WTC11 (cell line): ENCODE measurements at regions not wholly inside any gene's neighbourhood (a gene's known extent, or its start where the extent isn't known, plus 50 kb on each side); places are given as distances from the start of the nearest gene placed in this dataset.

ENCODE experiments used
- CBFB ChIP-seq: sonication (generic); formaldehyde crosslinking; IDR thresholded peaks from 2 replicates; pipeline ENCODE4 v1.8.1; 2022; ENCODE audit warnings: mild to moderate bottlenecking, low read depth, missing genetic modification reagents
- CREB1 ChIP-seq: sonication (generic); formaldehyde crosslinking; IDR thresholded peaks from 2 replicates; pipeline ENCODE4 v1.8.0; 2023; ENCODE audit warnings: mild to moderate bottlenecking, missing genetic modification reagents
- NFYB ChIP-seq: sonication (generic); formaldehyde crosslinking; conservative IDR thresholded peaks from 2 replicates; pipeline ENCODE4 v1.8.0; 2022; ENCODE audit warnings: low read depth, missing genetic modification reagents
- TF ChIP-seq, protein P1 (sequence below): fragments of 200-600 bp; IDR thresholded peaks from 2 replicates; pipeline ENCODE4 v1.8.0; 2022; ENCODE audit warnings: antibody characterized with exemption
- TF ChIP-seq, protein P2 (sequence below): sonication (generic); formaldehyde crosslinking; IDR thresholded peaks from 2 replicates; pipeline ENCODE4 v1.8.1; 2023; ENCODE audit warnings: mild to moderate bottlenecking, missing genetic modification reagents

DNA sequence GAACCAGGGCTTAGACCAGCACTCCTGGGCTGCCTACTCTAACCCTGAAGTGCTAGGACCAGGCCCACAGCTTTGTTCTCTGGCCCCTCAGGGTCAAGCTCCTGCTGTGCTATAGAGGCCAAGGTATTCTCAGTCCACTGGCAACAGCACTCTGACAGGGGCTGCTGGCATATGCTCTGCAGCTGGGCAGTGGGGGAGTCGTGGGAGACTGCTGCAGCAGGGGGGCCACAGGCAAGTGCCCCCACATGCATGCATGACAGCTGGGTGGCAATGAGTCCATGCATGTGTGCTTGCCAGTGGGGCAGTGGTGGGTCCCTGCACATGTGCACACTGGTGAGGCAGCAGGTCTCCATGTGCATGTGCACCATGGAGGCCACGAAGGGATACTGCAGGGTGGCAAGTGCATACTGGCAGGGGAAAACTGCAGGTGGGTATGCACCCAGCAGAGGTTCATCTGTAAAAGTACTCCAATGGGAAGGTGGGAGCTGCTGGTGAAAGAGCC is 364.9 kb upstream of the IRAK1BP1 start:
- TF ChIP-seq, protein P1, sequence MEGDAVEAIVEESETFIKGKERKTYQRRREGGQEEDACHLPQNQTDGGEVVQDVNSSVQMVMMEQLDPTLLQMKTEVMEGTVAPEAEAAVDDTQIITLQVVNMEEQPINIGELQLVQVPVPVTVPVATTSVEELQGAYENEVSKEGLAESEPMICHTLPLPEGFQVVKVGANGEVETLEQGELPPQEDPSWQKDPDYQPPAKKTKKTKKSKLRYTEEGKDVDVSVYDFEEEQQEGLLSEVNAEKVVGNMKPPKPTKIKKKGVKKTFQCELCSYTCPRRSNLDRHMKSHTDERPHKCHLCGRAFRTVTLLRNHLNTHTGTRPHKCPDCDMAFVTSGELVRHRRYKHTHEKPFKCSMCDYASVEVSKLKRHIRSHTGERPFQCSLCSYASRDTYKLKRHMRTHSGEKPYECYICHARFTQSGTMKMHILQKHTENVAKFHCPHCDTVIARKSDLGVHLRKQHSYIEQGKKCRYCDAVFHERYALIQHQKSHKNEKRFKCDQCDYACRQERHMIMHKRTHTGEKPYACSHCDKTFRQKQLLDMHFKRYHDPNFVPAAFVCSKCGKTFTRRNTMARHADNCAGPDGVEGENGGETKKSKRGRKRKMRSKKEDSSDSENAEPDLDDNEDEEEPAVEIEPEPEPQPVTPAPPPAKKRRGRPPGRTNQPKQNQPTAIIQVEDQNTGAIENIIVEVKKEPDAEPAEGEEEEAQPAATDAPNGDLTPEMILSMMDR, result no peak
- TF ChIP-seq NFYB (CRISPR knock-in tag), result no peak
- no peak for TF ChIP-seq CBFB (CRISPR knock-in tag)
- TF ChIP-seq, protein P2, sequence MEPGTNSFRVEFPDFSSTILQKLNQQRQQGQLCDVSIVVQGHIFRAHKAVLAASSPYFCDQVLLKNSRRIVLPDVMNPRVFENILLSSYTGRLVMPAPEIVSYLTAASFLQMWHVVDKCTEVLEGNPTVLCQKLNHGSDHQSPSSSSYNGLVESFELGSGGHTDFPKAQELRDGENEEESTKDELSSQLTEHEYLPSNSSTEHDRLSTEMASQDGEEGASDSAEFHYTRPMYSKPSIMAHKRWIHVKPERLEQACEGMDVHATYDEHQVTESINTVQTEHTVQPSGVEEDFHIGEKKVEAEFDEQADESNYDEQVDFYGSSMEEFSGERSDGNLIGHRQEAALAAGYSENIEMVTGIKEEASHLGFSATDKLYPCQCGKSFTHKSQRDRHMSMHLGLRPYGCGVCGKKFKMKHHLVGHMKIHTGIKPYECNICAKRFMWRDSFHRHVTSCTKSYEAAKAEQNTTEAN (CRISPR knock-in tag), result no peak
- no peak for TF ChIP-seq CREB1 (CRISPR knock-in tag)
